ENCODE measurements at regions not wholly inside any gene's neighbourhood (a gene's known extent, or its start where the extent isn't known, plus 50 kb on each side); places are given as distances from the start of the nearest gene placed in this dataset.

DNA sequence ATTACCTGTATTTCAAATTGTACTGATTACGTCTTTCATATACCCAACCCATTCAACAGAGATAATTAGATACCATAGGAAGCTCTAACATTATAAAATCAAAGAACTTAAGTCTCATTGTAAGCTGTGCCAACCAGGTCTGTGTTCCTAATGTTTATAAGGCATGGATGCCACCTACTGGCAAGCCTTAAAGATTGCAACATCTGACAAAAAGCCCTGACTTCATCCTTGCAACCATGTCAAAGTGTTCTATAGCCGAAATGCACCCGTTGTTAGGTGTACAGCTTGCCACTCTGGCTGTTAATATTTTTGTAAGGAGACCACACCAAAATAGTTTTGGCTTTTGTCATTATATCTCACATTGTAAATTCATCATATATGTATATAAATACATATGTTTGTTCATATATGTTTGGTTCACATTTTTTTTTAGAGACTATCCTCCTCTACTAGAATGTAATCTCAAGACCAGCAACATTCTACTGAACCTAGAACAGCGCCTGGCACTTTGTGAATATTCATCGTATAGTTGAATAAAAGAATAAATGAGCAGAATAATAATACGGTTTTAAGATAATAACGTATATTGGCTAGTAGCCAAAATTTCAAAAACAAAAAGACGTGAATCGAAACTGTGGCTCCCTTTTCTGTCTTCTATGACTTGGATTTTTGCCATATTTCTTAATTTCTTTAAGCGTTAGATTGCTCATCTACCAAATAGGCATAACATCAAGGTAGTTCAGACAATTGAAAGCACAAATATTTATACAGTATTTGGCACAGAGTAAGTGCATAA, 258.1 kb downstream of the TBL1XR1 start:
- in situ Hi-C loops (cut with HindIII; ENCODE audit: low pct_ligation_motif_present, low sequenced_read_pairs) = no loop called here
- H3K4me3 ChIP-seq (ENCODE audit: low read depth, low read length) = no peak overlapping the region
- DNase-seq = peak; percentile 51
- H3K27ac ChIP-seq = no peak overlapping the region
- TF ChIP-seq, protein P1, sequence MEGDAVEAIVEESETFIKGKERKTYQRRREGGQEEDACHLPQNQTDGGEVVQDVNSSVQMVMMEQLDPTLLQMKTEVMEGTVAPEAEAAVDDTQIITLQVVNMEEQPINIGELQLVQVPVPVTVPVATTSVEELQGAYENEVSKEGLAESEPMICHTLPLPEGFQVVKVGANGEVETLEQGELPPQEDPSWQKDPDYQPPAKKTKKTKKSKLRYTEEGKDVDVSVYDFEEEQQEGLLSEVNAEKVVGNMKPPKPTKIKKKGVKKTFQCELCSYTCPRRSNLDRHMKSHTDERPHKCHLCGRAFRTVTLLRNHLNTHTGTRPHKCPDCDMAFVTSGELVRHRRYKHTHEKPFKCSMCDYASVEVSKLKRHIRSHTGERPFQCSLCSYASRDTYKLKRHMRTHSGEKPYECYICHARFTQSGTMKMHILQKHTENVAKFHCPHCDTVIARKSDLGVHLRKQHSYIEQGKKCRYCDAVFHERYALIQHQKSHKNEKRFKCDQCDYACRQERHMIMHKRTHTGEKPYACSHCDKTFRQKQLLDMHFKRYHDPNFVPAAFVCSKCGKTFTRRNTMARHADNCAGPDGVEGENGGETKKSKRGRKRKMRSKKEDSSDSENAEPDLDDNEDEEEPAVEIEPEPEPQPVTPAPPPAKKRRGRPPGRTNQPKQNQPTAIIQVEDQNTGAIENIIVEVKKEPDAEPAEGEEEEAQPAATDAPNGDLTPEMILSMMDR (IDR thresholded peaks at IDR 0.05; ENCODE audit: low read depth, low read length, missing control alignments) = peak; percentile 77
- H3K36me3 ChIP-seq (replicated peaks) = no peaks in the 10 kb centered on the region
- no peaks in the 10 kb centered on the region for H3K27me3 ChIP-seq (replicated peaks)

DNA sequence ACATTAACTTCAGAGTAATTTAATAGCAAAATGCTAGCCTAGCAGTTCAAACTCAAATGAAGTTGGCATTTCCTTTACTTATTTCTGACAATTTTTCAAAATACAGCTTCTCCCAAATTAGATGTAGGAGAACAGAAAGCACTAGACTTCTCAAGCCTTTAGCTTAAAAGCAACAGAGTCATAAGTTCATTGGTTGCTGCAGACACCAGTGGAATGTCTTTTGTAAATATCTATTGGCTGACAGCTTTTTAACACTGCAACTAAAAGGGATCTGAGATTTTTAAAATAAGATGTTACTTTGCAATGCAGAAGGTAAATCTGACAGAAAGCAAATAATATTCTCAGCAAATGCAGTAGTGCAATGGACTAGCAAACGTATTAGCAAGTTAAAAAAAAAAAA, 259.3 kb downstream of the TBL1XR1 start:
- TF ChIP-seq, protein P1 (IDR thresholded peaks at IDR 0.05; ENCODE audit: low read depth, low read length, missing control alignments) = no peak
- no peak overlapping the region for H3K27ac ChIP-seq
- no peaks in the 10 kb centered on the region for H3K27me3 ChIP-seq (replicated peaks)
- no peaks in the 10 kb centered on the region for H3K36me3 ChIP-seq (replicated peaks)
- in situ Hi-C loops (cut with HindIII; ENCODE audit: low pct_ligation_motif_present, low sequenced_read_pairs) = no loop called here
- no peak for DNase-seq
- no peak overlapping the region for H3K4me3 ChIP-seq (ENCODE audit: low read depth, low read length)

DNA sequence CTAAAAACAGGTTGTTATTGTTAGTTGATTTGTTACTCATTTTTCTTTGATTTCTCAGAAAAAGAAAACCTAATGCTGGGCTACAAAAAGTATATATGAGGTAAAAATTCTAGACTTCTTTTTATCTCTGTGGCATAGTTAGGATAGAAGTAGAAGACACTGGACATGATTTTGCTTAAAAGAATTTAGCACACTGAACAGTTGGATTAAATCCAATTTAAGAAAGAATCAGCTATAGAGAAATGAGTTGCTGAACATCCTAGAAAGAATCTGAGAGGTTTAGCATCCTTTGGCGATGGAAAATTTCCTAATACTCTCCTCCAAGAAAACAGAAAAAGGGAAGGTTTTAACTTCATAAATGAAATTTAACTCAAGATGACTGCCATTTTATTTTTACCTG, 259.7 kb downstream of the TBL1XR1 start:
- TF ChIP-seq, protein P1 (IDR thresholded peaks at IDR 0.05; ENCODE audit: low read depth, low read length, missing control alignments) = no peak
- H3K27me3 ChIP-seq (replicated peaks) = no peaks in the 10 kb centered on the region
- H3K4me3 ChIP-seq (ENCODE audit: low read depth, low read length) = no peak overlapping the region
- H3K27ac ChIP-seq = no peak overlapping the region
- no peaks in the 10 kb centered on the region for H3K36me3 ChIP-seq (replicated peaks)
- in situ Hi-C loops (cut with HindIII; ENCODE audit: low pct_ligation_motif_present, low sequenced_read_pairs) = no loop called here
- DNase-seq = no peak

DNA sequence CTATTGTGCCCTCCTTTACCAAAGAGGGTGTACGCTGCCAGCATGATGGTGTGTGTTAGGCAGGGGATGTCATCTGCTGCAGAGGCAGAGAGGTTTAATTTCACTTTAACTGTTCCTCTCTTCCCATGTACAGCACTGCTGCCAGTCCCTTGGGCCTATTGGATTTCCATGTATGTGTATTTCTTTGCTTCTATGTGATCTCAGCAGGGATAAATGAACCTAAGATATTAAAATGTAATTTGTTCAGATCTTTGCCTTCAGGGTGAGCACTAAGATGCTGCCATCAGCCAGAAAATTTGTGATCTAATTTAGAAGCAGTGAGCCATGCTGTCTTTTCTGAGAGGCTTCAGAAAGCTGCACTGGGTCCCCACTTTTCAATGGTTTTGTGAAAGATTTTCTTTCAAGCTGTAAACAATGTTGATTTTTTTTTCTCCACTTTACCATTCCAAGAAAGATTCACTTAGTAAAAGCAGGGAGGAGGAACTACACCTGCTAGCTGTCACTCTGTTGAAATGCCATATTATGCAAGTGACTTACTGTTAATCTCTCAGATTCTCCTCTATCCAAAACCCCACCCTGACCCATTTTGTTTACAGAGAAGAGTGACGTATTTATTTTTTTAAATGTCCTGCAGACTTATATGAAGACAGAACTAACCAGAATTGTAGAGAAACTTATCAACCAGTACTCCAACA, 261.9 kb downstream of the TBL1XR1 start:
- Histone ChIP-seq H3K4me3 (ENCODE audit: low read depth, low read length) (no peak overlapping the region), H3K36me3 (replicated peaks) (no peaks in the 10 kb centered on the region), H3K27me3 (replicated peaks) (no peaks in the 10 kb centered on the region), H3K27ac (no peak overlapping the region)
- DNase-seq = no peak
- TF ChIP-seq, protein P1 (IDR thresholded peaks at IDR 0.05; ENCODE audit: low read depth, low read length, missing control alignments) = no peak
- in situ Hi-C loops (cut with HindIII; ENCODE audit: low pct_ligation_motif_present, low sequenced_read_pairs) = no loop called here

- no peaks in the 10 kb centered on the region for H3K36me3 ChIP-seq (replicated peaks)
- in situ Hi-C loops (cut with HindIII; ENCODE audit: low pct_ligation_motif_present, low sequenced_read_pairs) = no loop called here
Observed at GRCh38 chr3:176934698-176935097, 262.6 kb downstream of the TBL1XR1 start.

More at GRCh38 chr3:176934698-176935097, 262.6 kb downstream of the TBL1XR1 start:
- H3K4me3 ChIP-seq (ENCODE audit: low read depth, low read length) = no peak overlapping the region
- no peak overlapping the region for H3K27ac ChIP-seq
- H3K27me3 ChIP-seq (replicated peaks) = no peaks in the 10 kb centered on the region
- TF ChIP-seq, protein P1 (IDR thresholded peaks at IDR 0.05; ENCODE audit: low read depth, low read length, missing control alignments) = no peak
- DNase-seq = no peak
